ENCODE measurements at regions not wholly inside any gene's neighbourhood (a gene's known extent, or its start where the extent isn't known, plus 50 kb on each side); places are given as distances from the start of the nearest gene placed in this dataset.
"Not testable (repeated sequence)": the region's sequence is repeated elsewhere in the genome, so short reads cannot be mapped to it uniquely, and the experiment has no call there.

GRCh38 chr1:219716611-219717114 is 103.8 kb upstream of the ZC3H11B start:
- no peak for DNase-seq

GRCh38 chr1:219713981-219714381 is 101.1 kb upstream of the ZC3H11B start:
- no peak for DNase-seq

- no peak for DNase-seq
Observed at GRCh38 chr1:219712506-219712905, 99.6 kb upstream of the ZC3H11B start.

GRCh38 chr1:219710529-219711194 is 97.8 kb upstream of the ZC3H11B start:
- no peak for DNase-seq

- no peak for DNase-seq
Observed at GRCh38 chr1:219708919-219709543, 96.1 kb upstream of the ZC3H11B start.

GRCh38 chr1:219707885-219708284 is 95.0 kb upstream of the ZC3H11B start:
- DNase-seq = not testable (repeated sequence)

- not testable (repeated sequence) for DNase-seq
Observed at GRCh38 chr1:219704331-219704730, 91.4 kb upstream of the ZC3H11B start.

GRCh38 chr1:219703368-219703639 is 90.4 kb upstream of the ZC3H11B start:
- DNase-seq = no peak

GRCh38 chr1:219701476-219701875 is 88.6 kb upstream of the ZC3H11B start:
- DNase-seq = no peak

- no peak for DNase-seq
Observed at GRCh38 chr1:219699870-219700269, 87.0 kb upstream of the ZC3H11B start.

- DNase-seq = no peak
Observed at GRCh38 chr1:219697682-219698081, 84.8 kb upstream of the ZC3H11B start.

GRCh38 chr1:219692981-219693380 is 80.1 kb upstream of the ZC3H11B start:
- no peak for DNase-seq

GRCh38 chr1:219689774-219690173 is 76.9 kb upstream of the ZC3H11B start:
- no peak for DNase-seq

GRCh38 chr1:219687779-219688178 is 74.9 kb upstream of the ZC3H11B start:
- DNase-seq = no peak

GRCh38 chr1:219686171-219686570 is 73.3 kb upstream of the ZC3H11B start:
- no peak for DNase-seq

GRCh38 chr1:219682788-219683187 is 69.9 kb upstream of the ZC3H11B start:
- DNase-seq = no peak

GRCh38 chr1:219681876-219682275 is 69.0 kb upstream of the ZC3H11B start:
- no peak for DNase-seq

GRCh38 chr1:219676012-219676765 is 63.3 kb upstream of the ZC3H11B start:
- no peak for DNase-seq

- DNase-seq = no peak
Observed at GRCh38 chr1:219670426-219671149, 57.7 kb upstream of the ZC3H11B start.

GRCh38 chr1:219669556-219669955 is 56.7 kb upstream of the ZC3H11B start:
- DNase-seq = no peak

- DNase-seq = no peak
Observed at GRCh38 chr1:219669042-219669441, 56.1 kb upstream of the ZC3H11B start.

- DNase-seq = no peak
Observed at GRCh38 chr1:219668446-219668845, 55.5 kb upstream of the ZC3H11B start.

GRCh38 chr1:219666242-219666641 is 53.3 kb upstream of the ZC3H11B start:
- no peak for DNase-seq

Data from GDM1 (cell line).